Breast epithelium (tissue), 3 donors: ENCODE measurements at regions not wholly inside any gene's neighbourhood (a gene's known extent, or its start where the extent isn't known, plus 50 kb on each side); places are given as distances from the start of the nearest gene placed in this dataset.

Experiments used
- CTCF ChIP-seq, 3 donors: fragments of 450-650 bp; IDR thresholded peaks; one replicate each; pipeline ENCODE4 v1.5.1; 2016 to 2017; ENCODE audit warnings: antibody characterized with exemption in 3 of 3, mild to moderate bottlenecking in 3 of 3, moderate library complexity in 3 of 3
- POLR2A ChIP-seq: fragments of 450-650 bp; IDR thresholded peaks from one replicate; pipeline ENCODE4 v1.6.1; 2016; ENCODE audit warnings: antibody characterized with exemption, mild to moderate bottlenecking, moderate library complexity
- POLR2AphosphoS5 ChIP-seq, 3 donors: sonication (generic); formaldehyde crosslinking; IDR thresholded peaks; one replicate each; pipeline ENCODE4 v1.6.1; 2017; ENCODE audit warnings: antibody characterized with exemption in 3 of 3

GRCh38 chr2:225124311-225125017 lies 82.2 kb upstream of the DOCK10 start:
- no peak for TF ChIP-seq POLR2A
- no peak for TF ChIP-seq CTCF (IDR thresholded peaks at IDR 0.05)
- no peak for TF ChIP-seq POLR2AphosphoS5 (IDR thresholded peaks at IDR 0.05)
